NCI-H1417 (cell line): ENCODE measurements at regions not wholly inside any gene's neighbourhood (a gene's known extent, or its start where the extent isn't known, plus 50 kb on each side); places are given as distances from the start of the nearest gene placed in this dataset.

Experiments
- DNase-seq, 3 experiments: peaks; one replicate each; lab custom pipeline; 2025; lab: John Stamatoyannopoulos, UW

DNA sequence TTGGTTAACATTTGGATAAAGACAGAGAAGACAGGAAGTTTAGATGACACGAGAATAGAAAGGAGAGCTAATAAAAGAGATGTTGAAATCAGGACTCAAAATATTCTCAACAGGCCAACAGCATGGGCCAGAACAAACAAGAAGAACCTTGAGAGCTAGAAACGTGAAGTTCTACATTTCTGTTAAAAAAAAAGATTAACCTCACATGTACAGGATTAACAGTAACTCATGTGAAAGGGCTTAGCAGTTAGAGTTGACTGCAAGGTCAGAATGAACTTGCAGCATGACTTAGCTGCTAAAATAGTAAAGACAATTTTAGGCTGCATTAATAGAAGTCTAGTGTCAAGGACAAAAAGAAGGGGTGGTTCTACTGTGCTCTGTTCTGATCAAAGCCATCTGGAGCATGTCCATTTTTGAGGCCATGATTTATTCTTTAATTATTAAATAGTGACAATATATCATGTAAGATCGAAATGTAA lies 331.1 kb upstream of the HSF2 start:
- DNase-seq = no peak

GRCh38 chr6:122069932-122070331 lies 329.5 kb upstream of the HSF2 start:
- no peak for DNase-seq

DNA sequence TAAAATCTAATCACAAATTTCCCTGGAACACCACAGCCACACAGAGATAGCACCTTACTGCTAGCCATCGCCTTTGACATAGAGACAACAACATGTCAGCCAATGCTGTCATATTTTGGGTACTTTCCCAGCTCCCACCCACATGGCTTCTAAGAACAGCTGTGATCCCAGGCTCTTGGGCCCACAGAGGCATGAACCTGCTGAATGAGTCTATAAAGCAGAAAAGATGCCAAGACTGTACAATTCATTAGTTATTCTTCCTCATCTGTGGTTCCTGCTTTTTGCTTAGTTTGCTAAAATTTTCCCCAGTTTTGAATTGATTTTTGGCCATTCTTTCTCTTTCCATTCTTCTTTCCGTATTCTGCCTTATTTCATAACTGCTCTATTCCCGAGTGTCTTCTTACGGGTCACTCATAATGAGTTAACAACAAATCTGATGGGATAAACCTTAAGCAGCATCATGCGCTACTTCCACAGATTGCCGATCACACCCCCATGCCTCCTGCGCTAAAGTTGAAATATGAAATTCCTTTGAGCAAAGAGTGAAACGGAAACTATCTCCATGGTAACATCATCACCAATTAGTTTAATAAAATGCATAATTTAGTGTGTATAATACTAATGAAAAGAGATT lies 327.3 kb upstream of the HSF2 start:
- DNase-seq = no peak

- DNase-seq = no peak
Observed at GRCh38 chr6:122075084-122075838, 324.2 kb upstream of the HSF2 start.

GRCh38 chr6:122075917-122076316 lies 323.5 kb upstream of the HSF2 start:
- DNase-seq = no peak

GRCh38 chr6:122077603-122078002 lies 321.8 kb upstream of the HSF2 start:
- no peak for DNase-seq

GRCh38 chr6:122078481-122078880 lies 321.0 kb upstream of the HSF2 start:
- DNase-seq = no peak

DNA sequence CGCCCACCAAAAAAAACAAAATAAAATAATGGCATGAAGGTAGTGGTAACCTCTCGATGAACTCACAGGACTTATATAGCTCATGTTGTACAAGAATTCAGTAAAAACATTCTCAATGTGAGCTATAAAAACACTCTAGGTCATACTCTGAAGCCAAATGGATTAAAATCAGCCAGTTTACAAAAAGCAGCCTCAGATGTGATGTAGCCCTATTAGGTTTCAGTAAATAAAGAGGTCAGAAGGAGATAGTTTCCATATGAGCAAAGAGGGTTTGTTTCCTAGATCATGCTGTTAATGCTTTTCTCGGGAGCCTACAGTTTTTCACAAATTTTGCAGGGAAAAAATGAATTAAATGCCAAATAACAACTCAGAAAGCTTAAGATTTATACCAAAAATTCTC lies 319.5 kb upstream of the HSF2 start:
- no peak for DNase-seq

- DNase-seq = no peak
Observed at GRCh38 chr6:122081921-122082320, 317.5 kb upstream of the HSF2 start.

GRCh38 chr6:122082370-122082769 lies 317.1 kb upstream of the HSF2 start:
- DNase-seq = no peak

- DNase-seq = no peak
Observed at GRCh38 chr6:122092366-122092765, 307.1 kb upstream of the HSF2 start.

DNA sequence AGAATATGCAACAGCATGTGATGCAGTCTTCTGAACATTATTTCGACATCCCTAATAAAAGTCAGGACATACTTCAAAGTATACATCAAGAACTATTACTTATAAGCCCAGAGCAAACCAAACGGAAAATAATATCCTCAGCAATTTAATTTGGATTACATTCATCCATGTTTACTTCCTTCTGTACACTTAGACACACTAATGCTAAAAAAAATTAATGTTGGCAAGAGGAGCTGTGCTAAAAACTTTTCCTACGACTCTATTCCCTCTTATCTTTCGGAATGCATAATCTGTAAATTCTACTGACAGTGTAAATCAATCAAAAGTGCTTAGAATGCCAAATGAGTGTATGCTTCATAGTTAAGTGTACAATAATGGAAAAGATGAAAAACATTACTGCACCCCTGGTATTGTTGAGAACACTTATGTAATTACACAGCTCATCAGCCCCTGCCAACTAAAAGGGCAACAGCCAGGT lies 301.2 kb upstream of the HSF2 start:
- peak in 2 of 3 experiments; percentile 18 to 34 for DNase-seq

- no peak for DNase-seq
Observed at GRCh38 chr6:122102026-122102425, 297.4 kb upstream of the HSF2 start.

DNA sequence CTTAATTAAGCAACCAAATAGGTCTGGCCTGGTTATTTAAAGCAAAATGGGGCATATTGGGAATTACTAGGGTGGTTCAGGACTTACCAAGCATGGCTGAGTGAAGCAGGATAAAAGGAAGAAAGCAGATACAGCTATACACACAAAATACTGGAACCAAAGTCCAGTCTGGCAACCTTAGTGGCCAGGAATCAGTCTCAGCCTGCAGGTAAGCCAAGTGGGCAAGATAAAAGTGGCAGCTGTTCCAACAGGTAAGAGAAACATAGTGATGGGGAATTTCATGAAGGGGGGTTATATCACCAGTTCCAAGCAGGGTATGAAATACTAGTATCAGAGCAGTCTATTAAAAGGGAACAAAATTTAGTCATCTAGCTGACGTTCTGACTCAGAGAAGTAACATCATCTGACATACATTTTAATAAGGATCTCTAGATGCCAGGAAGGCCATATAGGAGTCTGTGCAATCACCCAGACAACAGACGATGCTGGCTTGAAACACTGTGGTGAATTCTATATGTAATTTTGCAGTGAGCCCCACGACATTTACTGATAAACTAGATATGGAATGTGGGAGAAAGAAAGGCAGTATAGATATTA lies 292.1 kb upstream of the HSF2 start:
- no peak for DNase-seq

GRCh38 chr6:122109075-122109474 lies 290.4 kb upstream of the HSF2 start:
- DNase-seq = no peak

- DNase-seq = no peak
Observed at GRCh38 chr6:122114717-122115116, 284.7 kb upstream of the HSF2 start.

- DNase-seq = no peak
Observed at GRCh38 chr6:122116119-122116834, 283.2 kb upstream of the HSF2 start.

DNA sequence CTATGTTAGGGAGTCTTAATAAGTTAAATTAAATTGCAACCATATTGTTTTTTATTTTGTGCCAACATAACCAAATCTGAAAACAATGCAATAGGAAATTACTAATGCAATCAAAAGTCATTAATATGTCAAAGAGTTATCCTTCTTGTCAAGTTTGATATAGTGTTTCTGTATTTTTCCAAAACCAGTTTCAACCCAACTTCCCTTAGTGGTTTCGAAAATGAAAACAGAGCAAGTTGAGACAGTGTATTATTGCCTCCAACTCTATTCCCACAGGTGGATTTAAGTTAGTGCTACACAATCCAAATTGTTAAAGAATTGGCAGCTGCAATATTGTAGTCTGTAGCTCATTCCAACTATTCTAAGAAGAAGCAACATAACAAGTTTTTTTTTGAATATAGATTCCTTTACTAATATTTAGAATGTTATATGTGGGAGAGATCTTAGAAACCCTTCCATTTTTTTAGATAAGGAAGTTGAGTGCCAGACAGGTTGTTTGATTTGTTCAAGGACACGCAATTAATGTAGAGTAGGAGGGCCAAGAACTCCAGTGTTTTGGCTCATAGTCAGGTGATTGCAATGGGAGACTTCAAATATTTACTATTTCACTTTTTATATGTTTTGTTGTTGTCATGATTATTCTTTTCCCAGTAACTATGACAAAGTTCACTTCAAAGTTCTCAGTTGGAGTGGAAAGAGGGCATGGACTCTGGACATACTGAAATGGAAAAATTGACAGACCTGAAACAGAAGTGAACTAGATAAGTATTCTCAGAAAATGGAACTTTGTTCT lies 282.4 kb upstream of the HSF2 start:
- DNase-seq = no peak

- DNase-seq = no peak
Observed at GRCh38 chr6:122118945-122119506, 280.4 kb upstream of the HSF2 start.

GRCh38 chr6:122122202-122122601 lies 277.2 kb upstream of the HSF2 start:
- DNase-seq = no peak

- DNase-seq = no peak
Observed at GRCh38 chr6:122122686-122123085, 276.8 kb upstream of the HSF2 start.
